Natural killer cell treated with Interleukin-12 subunit alpha and Interleukin-12 subunit beta and Interleukin-15 and Interleukin-18, amount 100 ng/mL, for 72 hours (primary cell): ENCODE measurements at regions not wholly inside any gene's neighbourhood (a gene's known extent, or its start where the extent isn't known, plus 50 kb on each side); places are given as distances from the start of the nearest gene placed in this dataset.

Source experiments
- ATAC-seq, 2 donors: fragments of 150-1000 bp; cut with Tn5 transposase in 1 of 2; sonication (Bioruptor Pico), chemical (Tn5 transposase) in 1 of 2; 2 replicates each; pipeline ENCODE4 v1.10.0; 2021
- DNase-seq: peaks from one replicate; pipeline ENCODE4 v3.0.0; 2022; ENCODE audit warnings: low spot score
- H3K27ac Mint-ChIP-seq, 2 donors: 1 replicate in 1 of 2; 2 replicates in 1 of 2; pipeline ENCODE4 v1.8.0; 2022; ENCODE audit warnings: mixed read lengths in 2 of 2, mild to moderate bottlenecking in 1 of 2, moderate library complexity in 1 of 2
- H3K27me3 Mint-ChIP-seq, 2 donors: 1 replicate in 1 of 2; 2 replicates in 1 of 2; pipeline ENCODE4 v1.8.0; 2022; ENCODE audit warnings: mixed read lengths in 2 of 2
- H3K36me3 Mint-ChIP-seq: one replicate; pipeline ENCODE4 v1.8.0; 2022; ENCODE audit warnings: mixed read lengths
- H3K4me1 Mint-ChIP-seq, 2 donors: 1 replicate in 1 of 2; 2 replicates in 1 of 2; pipeline ENCODE4 v1.8.0; 2022; ENCODE audit warnings: low read depth in 2 of 2, mixed read lengths in 2 of 2, mild to moderate bottlenecking in 1 of 2
- H3K4me3 Mint-ChIP-seq: one replicate; pipeline ENCODE4 v1.8.0; 2022; ENCODE audit warnings: mixed read lengths
- H3K9me3 Mint-ChIP-seq: 2 replicates; pipeline ENCODE4 v1.8.0; 2022; ENCODE audit warnings: mixed read lengths

DNA sequence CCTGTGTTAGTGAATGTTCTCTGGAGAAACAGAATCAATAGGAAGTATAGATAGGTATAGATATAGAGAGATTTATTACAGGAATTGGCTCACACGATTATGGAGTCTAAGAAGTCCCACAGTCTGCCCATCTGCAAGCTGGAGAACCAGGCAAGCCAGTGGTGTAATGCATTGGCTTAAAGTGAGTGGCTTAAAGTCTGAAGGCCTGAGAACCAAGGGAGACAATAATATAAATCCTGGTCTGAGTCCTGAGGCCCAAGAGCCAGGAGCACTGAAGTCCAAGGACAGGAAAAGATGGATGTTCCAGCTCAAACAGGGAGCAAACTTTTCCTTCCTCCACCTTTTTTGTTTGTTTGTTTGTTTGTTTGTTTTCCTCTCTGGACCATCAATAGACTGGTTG is 131.2 kb upstream of the LRFN2 start:
- Mint-ChIP-seq H3K27me3 (peaks cover 11 to 16% of the 10 kb centered on the region in 2 donors), H3K9me3 (no peaks in the 10 kb centered on the region), H3K36me3 (no peaks in the 10 kb centered on the region), H3K4me1 (peaks cover 6 to 8% of the 10 kb centered on the region in 2 donors), H3K27ac (no peak overlapping the region), H3K4me3 (no peak overlapping the region)
- ATAC-seq (no peak), DNase-seq (no peak)

DNA sequence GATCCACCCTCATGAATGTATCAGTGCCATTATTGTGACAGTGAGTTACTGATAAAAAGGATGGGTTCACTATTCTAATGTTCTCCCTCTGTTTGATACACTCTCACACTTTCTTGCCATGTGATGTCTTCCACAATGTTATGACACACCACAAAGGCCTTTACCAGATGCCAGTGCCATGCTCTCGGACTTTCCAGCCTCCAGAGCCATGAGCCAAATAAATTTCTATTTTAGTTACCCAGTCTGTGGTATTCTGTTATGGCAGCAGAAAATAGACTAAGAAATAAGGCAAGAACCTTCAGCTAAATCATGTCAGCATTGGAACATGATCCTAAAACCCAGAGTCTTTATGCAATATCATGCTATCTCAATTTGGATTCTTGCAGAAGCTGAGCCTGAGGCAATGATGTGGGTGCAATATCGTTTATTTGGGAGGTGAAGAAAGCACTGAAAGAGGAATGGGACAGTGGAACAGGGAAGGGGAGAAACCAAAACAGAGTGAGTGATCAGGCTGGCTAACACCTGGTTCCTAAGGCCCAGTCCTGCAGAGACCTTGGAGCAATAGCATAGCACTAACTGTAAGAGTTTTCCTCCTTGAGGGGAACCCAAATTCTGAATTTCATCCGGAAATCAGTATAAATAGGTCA is 130.4 kb upstream of the LRFN2 start:
- DNase-seq (no peak), ATAC-seq (no peak)
- Mint-ChIP-seq H3K4me3 (no peak overlapping the region), H3K27ac (no peak overlapping the region), H3K9me3 (no peaks in the 10 kb centered on the region), H3K4me1 (peaks cover 6 to 8% of the 10 kb centered on the region in 2 donors), H3K27me3 (peaks cover 11 to 17% of the 10 kb centered on the region in 2 donors), H3K36me3 (no peaks in the 10 kb centered on the region)

DNA sequence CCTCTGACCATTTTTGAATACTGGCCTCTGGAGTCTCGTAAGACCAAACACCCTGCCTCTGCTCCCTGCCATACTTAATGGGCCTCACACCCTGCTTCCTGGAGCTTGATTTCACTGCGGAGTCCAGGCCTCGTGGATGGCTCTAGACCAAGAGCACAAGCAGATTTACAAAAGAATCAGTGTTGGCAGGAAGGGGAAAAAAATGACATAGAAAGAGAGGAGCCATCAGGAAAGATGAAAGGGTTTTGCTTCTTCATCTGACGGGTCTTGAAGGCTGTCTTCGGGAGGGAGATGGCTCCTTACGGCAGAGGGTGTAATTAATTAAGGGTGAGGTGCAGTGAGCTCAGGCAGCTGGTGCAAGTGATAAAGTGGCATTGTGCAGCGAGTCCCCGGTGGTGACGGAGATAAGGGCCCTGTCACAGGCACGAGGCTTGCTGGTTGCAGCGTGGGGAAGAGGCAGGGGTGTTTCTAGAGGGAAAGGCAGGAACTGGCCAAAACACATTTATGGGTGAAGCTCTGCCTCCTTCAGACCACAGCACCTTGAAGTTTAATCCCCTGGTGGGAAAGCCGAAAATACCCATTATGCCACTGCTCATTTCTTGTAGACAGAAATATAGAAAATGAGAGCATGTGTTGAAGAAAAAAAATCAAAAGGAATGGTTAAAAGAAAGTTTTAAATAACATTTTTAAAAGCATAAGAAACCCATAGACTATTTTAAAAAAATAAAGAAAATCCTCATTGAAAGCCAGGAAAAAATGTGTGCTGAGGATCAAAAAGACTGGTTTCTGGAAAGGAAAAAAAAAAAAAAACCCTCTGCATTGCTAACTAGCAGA is 128.6 kb upstream of the LRFN2 start:
- DNase-seq, result no peak
- H3K27ac Mint-ChIP-seq, result no peak overlapping the region
- peaks cover 11 to 19% of the 10 kb centered on the region in 2 donors for H3K27me3 Mint-ChIP-seq
- no peak for ATAC-seq
- no peak overlapping the region for H3K4me3 Mint-ChIP-seq
- H3K4me1 Mint-ChIP-seq, result peaks cover 6 to 8% of the 10 kb centered on the region in 2 donors
- H3K9me3 Mint-ChIP-seq, result no peaks in the 10 kb centered on the region
- H3K36me3 Mint-ChIP-seq, result no peaks in the 10 kb centered on the region

DNA sequence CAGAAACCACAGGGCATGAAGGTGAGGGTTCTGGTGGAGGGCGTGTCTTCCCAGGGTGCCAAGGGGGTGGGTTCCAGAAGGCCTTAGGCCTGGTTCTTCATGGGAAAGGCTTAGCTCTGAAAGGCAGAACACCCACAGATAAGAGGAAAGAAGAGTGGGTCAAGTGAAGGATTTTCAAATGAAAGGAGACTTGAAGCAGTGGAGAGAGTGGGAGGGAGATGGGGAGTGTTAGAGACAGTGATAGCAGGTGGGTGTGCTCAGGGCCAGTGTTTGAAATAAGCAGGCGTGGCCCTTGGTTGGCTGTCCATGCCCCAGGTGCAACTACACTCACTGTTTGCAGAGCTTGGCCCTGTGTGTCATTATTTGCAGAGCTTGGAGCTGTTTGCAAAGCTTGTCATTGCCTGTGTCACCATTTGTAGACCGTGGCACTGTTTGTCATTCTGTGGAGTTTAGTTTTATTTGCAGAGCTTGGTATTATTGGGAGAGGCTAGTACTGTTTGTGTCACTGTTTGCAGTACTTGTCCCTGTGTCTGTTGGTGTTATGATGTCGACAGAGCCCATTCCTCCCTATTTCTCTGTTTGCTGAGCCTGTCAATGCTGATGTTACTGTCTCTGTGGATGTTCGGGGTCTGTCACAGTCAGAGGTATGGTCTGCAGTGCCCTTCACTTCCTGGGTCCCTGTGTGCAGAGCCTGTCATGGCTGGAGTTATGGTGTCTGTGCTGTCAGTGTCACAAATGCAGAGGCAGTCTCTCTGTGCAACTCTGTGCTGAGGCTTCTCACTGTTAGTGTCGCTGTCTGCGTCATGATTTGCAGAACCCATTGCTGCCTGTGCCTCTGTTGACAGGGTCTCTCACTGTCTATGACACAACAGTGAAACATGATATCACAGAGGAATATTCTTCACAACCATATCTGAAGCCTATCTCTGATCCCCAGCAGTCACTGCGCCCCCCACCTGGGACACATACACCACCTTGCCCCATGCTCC is 127.7 kb upstream of the LRFN2 start:
- Mint-ChIP-seq H3K36me3 (no peaks in the 10 kb centered on the region), H3K4me1 (peaks cover 4 to 5% of the 10 kb centered on the region in 2 donors)

DNA sequence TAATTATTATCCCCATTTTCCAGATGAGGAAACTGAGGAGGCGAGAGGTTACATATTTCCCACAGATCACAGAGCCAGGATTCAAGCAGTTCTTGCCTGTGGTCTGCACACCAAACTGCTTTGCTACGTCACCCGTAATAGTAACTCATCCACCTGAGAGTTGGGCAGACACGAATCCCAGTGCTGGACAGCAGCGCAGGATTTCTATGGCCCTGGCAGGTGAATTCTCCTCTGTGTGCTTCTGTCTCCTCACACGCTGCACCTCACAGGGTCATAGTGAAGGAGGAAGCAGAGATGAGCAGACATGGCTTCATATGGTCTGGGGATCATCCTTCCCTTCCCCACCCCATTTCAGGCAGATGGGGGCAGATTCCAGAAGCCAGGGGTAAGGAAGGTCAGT is 127.0 kb upstream of the LRFN2 start:
- Mint-ChIP-seq H3K4me3 (no peak overlapping the region), H3K4me1 (no peaks in the 10 kb centered on the region), H3K36me3 (no peaks in the 10 kb centered on the region), H3K27ac (no peak overlapping the region), H3K9me3 (no peaks in the 10 kb centered on the region), H3K27me3 (peaks cover 11 to 15% of the 10 kb centered on the region in 2 donors)
- DNase-seq (no peak), ATAC-seq (no peak)

More for the DNA sequence above, 127.7 kb upstream of the LRFN2 start:
- Mint-ChIP-seq H3K27me3 (peaks cover 11 to 19% of the 10 kb centered on the region in 2 donors), H3K4me3 (no peak overlapping the region), H3K27ac (no peak overlapping the region), H3K9me3 (no peaks in the 10 kb centered on the region)
- ATAC-seq (no peak), DNase-seq (no peak)

DNA sequence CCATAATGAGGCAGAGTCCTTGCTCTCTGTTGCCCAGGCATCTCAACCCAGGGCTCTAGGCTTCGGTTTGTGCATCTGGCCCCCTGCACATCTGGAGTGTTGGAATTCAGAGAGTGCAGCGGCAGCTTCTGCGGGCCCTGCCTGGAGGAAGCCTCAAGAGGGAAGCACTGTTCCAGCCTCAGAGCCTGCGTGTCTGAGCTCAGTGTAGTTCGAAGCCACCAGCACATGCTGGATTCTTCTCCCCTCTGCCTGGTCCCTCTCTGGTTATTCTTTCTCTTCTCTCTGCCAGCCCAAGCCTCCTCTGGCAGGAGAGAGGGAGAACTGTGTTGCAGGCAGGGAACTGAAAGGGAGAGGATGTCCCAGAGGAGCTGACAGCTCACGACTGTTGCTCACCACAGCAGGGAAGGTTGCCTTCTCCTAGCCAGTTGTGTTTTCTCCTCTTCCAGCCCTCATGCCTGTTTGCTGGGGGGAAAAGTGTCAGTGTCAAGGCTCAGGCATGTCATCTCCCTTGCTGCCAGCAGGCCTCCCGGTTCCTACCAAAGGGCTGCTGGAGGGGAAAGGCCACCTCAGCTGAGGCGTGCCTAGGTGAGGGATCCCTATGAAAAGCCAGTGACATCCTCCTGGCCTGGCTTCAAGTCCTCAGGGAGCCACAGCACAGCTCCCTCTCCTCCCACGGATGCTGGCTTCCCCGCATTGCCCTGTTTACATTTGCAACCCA is 126.0 kb upstream of the LRFN2 start:
- no peaks in the 10 kb centered on the region for H3K4me1 Mint-ChIP-seq

DNA sequence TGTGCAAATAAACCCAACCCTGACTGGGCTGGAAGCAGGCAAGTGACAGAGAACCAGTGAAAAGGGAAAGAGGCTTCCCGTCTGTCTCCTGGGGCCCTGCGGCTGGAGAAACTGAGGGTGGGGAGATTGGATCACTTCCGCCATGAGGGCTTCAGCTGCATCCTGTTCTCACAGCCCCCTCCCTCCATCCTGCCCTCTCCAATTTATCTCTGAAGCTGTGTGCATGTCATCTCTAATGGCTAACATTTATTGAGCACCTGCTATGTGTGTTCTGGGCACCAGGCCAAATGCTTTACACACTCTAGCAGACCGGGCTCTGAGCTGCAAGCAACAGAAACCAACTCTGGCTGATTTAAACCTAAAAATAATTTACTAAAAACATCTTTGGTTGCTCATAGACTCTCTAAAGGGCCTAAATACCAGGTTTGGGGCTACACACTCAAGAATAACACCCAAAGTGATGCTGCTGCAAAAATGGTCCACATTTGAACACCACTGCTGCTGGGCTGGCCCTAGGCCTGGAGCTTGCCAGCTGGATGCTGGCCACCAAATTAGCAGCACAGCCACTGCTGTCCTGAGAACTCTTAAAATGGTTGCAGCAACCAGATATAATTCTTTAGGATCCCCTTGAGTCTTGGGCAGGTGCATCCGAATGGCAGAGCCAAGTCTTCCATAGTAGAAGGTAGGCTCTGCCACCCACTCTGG is 123.6 kb upstream of the LRFN2 start:
- H3K36me3 Mint-ChIP-seq, result no peaks in the 10 kb centered on the region
- peaks cover 13 to 20% of the 10 kb centered on the region in 2 donors for H3K27me3 Mint-ChIP-seq
- no peaks in the 10 kb centered on the region for H3K4me1 Mint-ChIP-seq
- ATAC-seq, result no peak
- H3K9me3 Mint-ChIP-seq, result no peaks in the 10 kb centered on the region
- no peak for DNase-seq
- H3K4me3 Mint-ChIP-seq, result no peak overlapping the region
- H3K27ac Mint-ChIP-seq, result no peak overlapping the region

More for the DNA sequence above, 126.0 kb upstream of the LRFN2 start:
- Mint-ChIP-seq H3K27me3 (peaks cover 11 to 15% of the 10 kb centered on the region in 2 donors), H3K27ac (no peak overlapping the region), H3K9me3 (no peaks in the 10 kb centered on the region), H3K4me3 (no peak overlapping the region), H3K36me3 (no peaks in the 10 kb centered on the region)
- DNase-seq (no peak), ATAC-seq (no peak)

DNA sequence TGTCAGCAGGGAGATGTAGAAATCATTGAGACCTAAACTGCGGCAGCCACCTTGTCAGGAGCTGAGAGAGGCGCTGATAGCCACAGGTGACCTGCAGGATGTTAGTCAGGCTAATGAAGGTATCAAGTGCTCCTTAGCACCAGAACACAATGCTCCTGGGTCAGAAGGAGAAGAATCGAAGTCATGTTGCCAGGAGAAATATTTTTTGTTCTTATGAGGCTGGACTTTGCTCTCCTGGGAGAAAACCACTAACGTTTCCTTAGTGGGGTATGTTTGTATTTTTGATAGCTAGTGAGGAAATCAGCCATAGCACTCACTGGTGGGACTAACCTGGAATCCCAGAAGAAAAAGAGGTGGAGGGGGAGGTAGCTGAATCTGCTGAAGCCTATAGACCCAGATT is 120.9 kb upstream of the LRFN2 start:
- Mint-ChIP-seq H3K27ac (no peak overlapping the region), H3K4me3 (no peak overlapping the region), H3K4me1 (no peaks in the 10 kb centered on the region), H3K9me3 (no peaks in the 10 kb centered on the region), H3K27me3 (peaks cover 12 to 17% of the 10 kb centered on the region in 2 donors), H3K36me3 (no peaks in the 10 kb centered on the region)
- ATAC-seq (no peak), DNase-seq (no peak)

DNA sequence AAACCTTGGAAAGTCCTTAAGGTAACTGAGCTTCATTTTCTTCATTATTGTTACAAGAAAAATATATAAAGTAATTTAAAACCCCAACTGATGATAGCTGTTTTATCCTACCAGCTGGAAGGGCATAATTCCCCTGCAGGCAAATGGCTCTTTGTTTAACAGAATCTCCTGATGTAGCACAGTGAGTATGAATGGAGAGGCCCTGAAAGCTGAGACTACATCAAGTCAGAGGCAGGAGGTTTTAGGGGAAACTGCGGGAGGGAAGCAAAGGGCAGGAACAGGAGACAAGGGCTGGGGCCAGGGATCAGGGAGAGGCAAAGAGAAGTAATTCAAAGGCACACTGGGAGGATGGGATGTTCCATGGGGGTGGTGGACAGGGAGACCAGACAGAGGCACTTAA is 119.0 kb upstream of the LRFN2 start:
- Mint-ChIP-seq H3K4me1 (no peaks in the 10 kb centered on the region), H3K36me3 (no peaks in the 10 kb centered on the region), H3K4me3 (no peak overlapping the region), H3K9me3 (no peaks in the 10 kb centered on the region), H3K27ac (no peak overlapping the region), H3K27me3 (peaks cover 21 to 26% of the 10 kb centered on the region in 2 donors)
- ATAC-seq, result no peak
- DNase-seq, result no peak

DNA sequence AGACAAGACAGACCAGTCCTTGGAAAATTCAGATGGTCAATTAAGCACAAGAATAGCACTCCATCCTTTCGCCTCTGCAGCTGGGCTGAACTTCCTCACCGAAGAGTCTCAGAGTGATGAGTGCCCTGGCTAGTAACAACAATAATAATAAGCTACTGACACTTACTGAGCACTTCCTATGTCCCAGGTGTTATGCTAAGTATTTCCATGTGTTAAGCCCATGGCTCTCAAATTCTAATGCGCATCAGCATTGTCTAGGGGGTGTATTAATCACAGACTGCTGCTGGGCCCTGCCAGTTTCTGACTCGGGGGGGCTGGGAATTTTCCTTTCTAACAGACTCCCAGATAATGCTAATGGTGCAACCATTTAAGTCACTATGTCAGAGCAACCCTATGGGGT is 118.2 kb upstream of the LRFN2 start:
- H3K4me3 Mint-ChIP-seq, result no peak overlapping the region
- H3K27ac Mint-ChIP-seq, result no peak overlapping the region
- ATAC-seq (no peak), DNase-seq (no peak)
- H3K27me3 Mint-ChIP-seq, result peaks cover 21 to 27% of the 10 kb centered on the region in 2 donors
- no peaks in the 10 kb centered on the region for H3K4me1 Mint-ChIP-seq
- no peaks in the 10 kb centered on the region for H3K36me3 Mint-ChIP-seq
- H3K9me3 Mint-ChIP-seq, result no peaks in the 10 kb centered on the region

DNA sequence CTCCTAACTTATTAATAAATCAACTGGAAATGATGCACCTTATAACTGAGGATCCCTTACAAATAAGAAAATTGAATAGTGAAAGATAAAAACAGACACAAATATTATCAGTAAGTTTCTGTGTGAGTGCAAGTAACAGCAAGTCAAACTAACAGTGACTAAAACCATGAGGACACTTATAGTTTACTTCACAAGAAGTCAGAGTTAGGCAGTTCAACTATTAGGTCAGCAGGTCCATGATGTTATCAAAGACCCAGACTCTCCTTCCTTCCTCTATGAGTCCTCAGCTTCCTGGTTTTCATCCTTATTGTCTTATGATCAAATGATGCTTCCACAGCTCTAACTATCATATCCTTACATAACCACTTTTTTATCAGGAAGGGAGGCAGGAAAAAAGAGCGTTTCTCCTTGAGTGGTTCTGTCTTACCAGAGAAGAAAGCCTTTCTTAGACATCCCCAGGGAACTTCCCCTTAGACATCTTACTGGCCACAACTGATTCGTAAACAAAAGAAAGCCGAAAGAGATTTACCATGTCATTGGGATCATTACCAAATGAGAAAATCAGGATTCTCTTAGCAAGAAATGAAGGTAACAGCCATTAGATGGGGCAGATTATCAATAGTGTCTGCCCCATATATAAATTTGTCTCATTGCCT is 114.3 kb upstream of the LRFN2 start:
- no peak for DNase-seq
- no peaks in the 10 kb centered on the region for H3K4me1 Mint-ChIP-seq
- no peaks in the 10 kb centered on the region for H3K36me3 Mint-ChIP-seq
- ATAC-seq, result no peak
- no peak overlapping the region for H3K27ac Mint-ChIP-seq
- no peaks in the 10 kb centered on the region for H3K9me3 Mint-ChIP-seq
- no peak overlapping the region for H3K4me3 Mint-ChIP-seq
- peaks cover 18 to 22% of the 10 kb centered on the region in 2 donors for H3K27me3 Mint-ChIP-seq

DNA sequence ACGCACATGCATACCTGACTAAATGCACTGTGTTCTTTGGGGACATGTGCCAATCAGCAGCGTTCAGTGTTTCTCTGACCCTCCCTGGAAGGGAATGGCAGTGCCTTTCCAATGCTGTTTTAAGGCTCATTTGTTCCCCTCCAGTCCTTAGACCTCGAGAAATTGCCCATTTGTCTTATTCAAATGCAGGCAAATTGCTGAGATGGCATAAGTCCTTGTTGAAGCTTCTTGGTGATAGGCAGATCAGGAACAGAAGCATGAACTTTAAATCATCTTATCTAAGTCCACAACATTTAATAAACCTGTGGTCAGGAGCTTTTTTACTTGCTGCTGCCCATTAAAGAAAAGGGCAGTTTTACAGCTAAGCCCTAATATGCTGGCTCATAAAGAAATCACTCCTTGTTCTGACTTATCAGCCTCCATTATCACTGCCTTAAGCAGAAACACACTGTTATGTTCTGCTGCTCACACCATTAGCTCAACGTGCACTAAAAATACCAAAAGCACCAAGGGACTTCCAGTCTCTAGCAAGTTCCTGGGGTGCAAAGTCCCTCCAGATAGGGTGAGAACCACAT is 112.9 kb upstream of the LRFN2 start:
- no peak for DNase-seq
- peaks cover 15 to 22% of the 10 kb centered on the region in 2 donors for H3K27me3 Mint-ChIP-seq
- no peak for ATAC-seq
- no peaks in the 10 kb centered on the region for H3K36me3 Mint-ChIP-seq
- no peaks in the 10 kb centered on the region for H3K4me1 Mint-ChIP-seq
- no peaks in the 10 kb centered on the region for H3K9me3 Mint-ChIP-seq
- no peak overlapping the region for H3K4me3 Mint-ChIP-seq
- no peak overlapping the region for H3K27ac Mint-ChIP-seq
